Lower leg skin (tissue), 4 donors: ENCODE measurements at regions not wholly inside any gene's neighbourhood (a gene's known extent, or its start where the extent isn't known, plus 50 kb on each side); places are given as distances from the start of the nearest gene placed in this dataset.
"Not testable (repeated sequence)": the region's sequence is repeated elsewhere in the genome, so short reads cannot be mapped to it uniquely, and the experiment has no call there.

Source experiments
- DNase-seq, 2 donors: peaks; one replicate each; pipeline ENCODE4 v3.0.0-alpha.2; 2019; ENCODE audit warnings: low spot score in 2 of 2
- H3K4me3 ChIP-seq: fragments of 200-600 bp; sonication (generic); 2 replicates; pipeline ENCODE4 v1.5.1; 2017; ENCODE audit warnings: mild to moderate bottlenecking, low read depth; ENCODE audit not compliant: poor library complexity, severe bottlenecking
- CTCF ChIP-seq, 3 donors: fragments of 450-650 bp; IDR thresholded peaks; one replicate each; pipeline ENCODE4 v1.5.1; 2016; ENCODE audit warnings: antibody characterized with exemption in 3 of 3, mild to moderate bottlenecking in 3 of 3, moderate library complexity in 2 of 3
- POLR2A ChIP-seq, 2 donors: fragments of 450-650 bp; IDR thresholded peaks; one replicate each; pipeline ENCODE4 v1.6.1; 2016 to 2017; ENCODE audit warnings: antibody characterized with exemption in 2 of 2, mild to moderate bottlenecking in 1 of 2, moderate library complexity in 1 of 2
- WGBS, 2 donors: methylation state at CpG; one replicate each; pipeline ENCODE4 v1.1.5; 2018; 5-methylcytosine and 5-hydroxymethylcytosine counted together
- intact Hi-C: fragments of 100-400 bp; cut with DNase I; formaldehyde crosslinking; loops from one replicate; pipeline ENCODE4 v1.15.0; 2023; ENCODE audit warnings: low total_unique reads

- no peak for TF ChIP-seq POLR2A (IDR thresholded peaks at IDR 0.05)
- no peak for TF ChIP-seq CTCF (IDR thresholded peaks at IDR 0.05)
- intact Hi-C loops, result no loop called here
- WGBS, 2 donors, result 50 to 52% methylated on average over 4 of the region's 4 CpGs
- DNase-seq, result no peak
- H3K4me3 ChIP-seq, result no peak overlapping the region
Observed at GRCh38 chr1:96596226-96596922, 125.2 kb upstream of the PTBP2 start.

GRCh38 chr1:96597218-96597617 lies 124.4 kb upstream of the PTBP2 start:
- intact Hi-C loops, result no loop called here
- no peak for DNase-seq
- no peak overlapping the region for H3K4me3 ChIP-seq
- WGBS, 2 donors, result 79 to 84% methylated on average over 1 of the region's 1 CpG
- no peak for TF ChIP-seq CTCF (IDR thresholded peaks at IDR 0.05)

GRCh38 chr1:96598416-96599168 lies 123.0 kb upstream of the PTBP2 start:
- TF ChIP-seq CTCF (IDR thresholded peaks at IDR 0.05), result no peak
- no peak for TF ChIP-seq POLR2A (IDR thresholded peaks at IDR 0.05)
- intact Hi-C loops, result no loop called here
- no peak overlapping the region for H3K4me3 ChIP-seq
- no peak for DNase-seq
- WGBS, 2 donors, result 66 to 68% methylated on average over 4 of the region's 4 CpGs

- intact Hi-C loops, H3K4me3 ChIP-seq, DNase-seq: not testable (repeated sequence)
- WGBS, 2 donors, result 81 to 88% methylated on average over 16 of the region's 16 CpGs
Observed at GRCh38 chr1:96604620-96605019, 117.0 kb upstream of the PTBP2 start.

- intact Hi-C loops, DNase-seq, H3K4me3 ChIP-seq: not testable (repeated sequence)
- WGBS, 2 donors, result 91 to 93% methylated on average over 5 of the region's 5 CpGs
Observed at GRCh38 chr1:96617375-96617774, 104.2 kb upstream of the PTBP2 start.

- DNase-seq, result no peak
- intact Hi-C loops, result no loop called here
- H3K4me3 ChIP-seq, result no peak overlapping the region
- no peak for TF ChIP-seq POLR2A (IDR thresholded peaks at IDR 0.05)
- TF ChIP-seq CTCF (IDR thresholded peaks at IDR 0.05), result no peak
- 73 to 88% methylated on average over 1 of the region's 1 CpG for WGBS, 2 donors
Observed at GRCh38 chr1:96632045-96632664, 89.4 kb upstream of the PTBP2 start.
